DOHH2 (cell line): ENCODE measurements at regions not wholly inside any gene's neighbourhood (a gene's known extent, or its start where the extent isn't known, plus 50 kb on each side); places are given as distances from the start of the nearest gene placed in this dataset.

Experiments used
- H3F3A ChIP-seq: fragments of 200-600 bp; sonication (generic), shearing (Covaris generic); 2 replicates; pipeline ENCODE4 v1.6.0; 2016; ENCODE audit warnings: antibody characterized with exemption, mild to moderate bottlenecking; ENCODE audit not compliant: control insufficient read depth, insufficient read depth
- H3K27ac ChIP-seq: fragments of 200-600 bp; sonication (generic); 2 replicates; pipeline ENCODE4 v1.5.1; 2014; ENCODE audit warnings: low read depth, mild to moderate bottlenecking, low read length, moderate library complexity
- H3K27me3 ChIP-seq: fragments of 200-600 bp; sonication (generic); 2 replicates; pipeline ENCODE4 v1.6.1; 2014; ENCODE audit warnings: mild to moderate bottlenecking, low read length, mixed read lengths; ENCODE audit not compliant: control insufficient read depth
- H3K36me3 ChIP-seq: fragments of 200-600 bp; sonication (generic); 2 replicates; pipeline ENCODE4 v1.6.1; 2014; ENCODE audit warnings: mild to moderate bottlenecking, low read length, moderate library complexity, mixed read lengths; ENCODE audit not compliant: control insufficient read depth
- H3K4me1 ChIP-seq: fragments of 200-600 bp; sonication (generic); 2 replicates; pipeline ENCODE4 v1.6.1; 2014; ENCODE audit warnings: mild to moderate bottlenecking, low read length, mixed read lengths; ENCODE audit not compliant: control insufficient read depth
- H3K4me2 ChIP-seq: fragments of 200-600 bp; sonication (generic); 2 replicates; pipeline ENCODE4 v1.6.0; 2014; ENCODE audit warnings: mild to moderate bottlenecking, low read length, moderate library complexity
- H3K4me3 ChIP-seq: fragments of 200-600 bp; sonication (generic); 2 replicates; pipeline ENCODE4 v1.5.1; 2014; ENCODE audit warnings: mild to moderate bottlenecking, low read length, mixed read lengths
- H3K79me2 ChIP-seq: fragments of 200-600 bp; sonication (generic); 2 replicates; pipeline ENCODE4 v1.6.1; 2014; ENCODE audit warnings: mild to moderate bottlenecking, low read length, mixed read lengths; ENCODE audit not compliant: control insufficient read depth
- H3K9me2 ChIP-seq: fragments of 200-600 bp; sonication (generic); replicated peaks from 2 replicates; pipeline ENCODE4 v1.6.1; 2014; ENCODE audit warnings: mild to moderate bottlenecking, low read length, mixed read lengths; ENCODE audit not compliant: control insufficient read depth
- H3K9me3 ChIP-seq: fragments of 200-600 bp; sonication (generic); 2 replicates; pipeline ENCODE4 v1.6.1; 2014; ENCODE audit warnings: antibody characterized with exemption, low read length, mixed read lengths; ENCODE audit not compliant: control insufficient read depth, insufficient read depth
- H4K20me1 ChIP-seq: fragments of 200-600 bp; sonication (generic); 2 replicates; pipeline ENCODE4 v1.6.0; 2014; ENCODE audit warnings: low read depth, mild to moderate bottlenecking, antibody characterized with exemption, low read length, moderate library complexity; ENCODE audit not compliant: control insufficient read depth, insufficient read depth
- EZH2phosphoT487 ChIP-seq: fragments of 200-600 bp; sonication (generic); IDR thresholded peaks from 2 replicates; pipeline ENCODE4 v1.6.1; 2017; ENCODE audit warnings: borderline replicate concordance, mild to moderate bottlenecking, antibody characterized with exemption, low read length, moderate library complexity, mixed read lengths
- TF ChIP-seq, protein P1 (sequence below): fragments of 200-600 bp; sonication (generic); IDR thresholded peaks from one replicate; pipeline ENCODE4 v1.5.1; 2014; ENCODE audit warnings: antibody characterized with exemption, mild to moderate bottlenecking, low read depth, low read length; ENCODE audit not compliant: poor library complexity, severe bottlenecking

DNA sequence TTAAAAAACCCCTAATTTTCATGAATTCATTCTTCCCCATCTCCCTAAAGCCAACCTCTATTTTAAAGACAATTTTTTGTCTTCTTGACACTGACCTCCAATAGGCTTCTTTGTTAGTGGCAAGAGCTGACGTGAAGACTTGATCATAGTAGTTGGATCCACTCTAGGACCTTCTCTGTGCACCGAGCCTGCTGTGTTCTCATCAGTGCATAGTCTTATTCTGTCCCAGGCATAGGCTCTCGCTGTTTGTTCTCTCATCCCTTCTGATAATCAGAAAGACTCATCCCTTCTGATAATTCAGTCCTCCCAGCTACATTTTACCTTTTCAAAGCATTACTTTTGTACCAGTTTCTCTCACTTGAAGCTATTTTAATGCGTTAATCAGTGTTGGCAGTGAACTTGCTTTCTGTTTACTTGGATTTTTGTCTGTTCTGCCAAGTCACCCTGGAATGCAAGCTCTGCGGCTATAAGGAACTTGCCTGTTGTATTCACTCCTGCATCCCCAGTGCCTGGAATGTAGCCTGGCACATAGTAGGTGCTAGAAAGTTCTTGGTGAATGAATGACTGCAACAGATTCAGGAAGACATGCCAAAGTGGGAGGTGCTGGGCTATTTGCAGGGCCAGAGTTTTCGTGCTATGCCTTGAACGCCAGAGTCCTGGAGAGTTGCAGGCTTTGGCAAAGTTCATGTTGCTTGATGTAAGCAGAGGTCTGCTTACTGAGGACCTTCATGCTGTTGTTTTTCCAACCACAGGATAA is 147.6 kb upstream of the MPHOSPH6 start:
- Histone ChIP-seq H4K20me1 (no peaks in the 10 kb centered on the region), H3K4me2 (no peak overlapping the region), H3K4me3 (no peak overlapping the region), H3K36me3 (no peaks in the 10 kb centered on the region), H3K27me3 (no peaks in the 10 kb centered on the region), H3F3A (no peaks in the 10 kb centered on the region), H3K4me1 (no peaks in the 10 kb centered on the region), H3K9me2 (no peaks in the 10 kb centered on the region), H3K9me3 (no peaks in the 10 kb centered on the region), H3K27ac (no peak overlapping the region), H3K79me2 (no peaks in the 10 kb centered on the region)
- TF ChIP-seq, protein P1, sequence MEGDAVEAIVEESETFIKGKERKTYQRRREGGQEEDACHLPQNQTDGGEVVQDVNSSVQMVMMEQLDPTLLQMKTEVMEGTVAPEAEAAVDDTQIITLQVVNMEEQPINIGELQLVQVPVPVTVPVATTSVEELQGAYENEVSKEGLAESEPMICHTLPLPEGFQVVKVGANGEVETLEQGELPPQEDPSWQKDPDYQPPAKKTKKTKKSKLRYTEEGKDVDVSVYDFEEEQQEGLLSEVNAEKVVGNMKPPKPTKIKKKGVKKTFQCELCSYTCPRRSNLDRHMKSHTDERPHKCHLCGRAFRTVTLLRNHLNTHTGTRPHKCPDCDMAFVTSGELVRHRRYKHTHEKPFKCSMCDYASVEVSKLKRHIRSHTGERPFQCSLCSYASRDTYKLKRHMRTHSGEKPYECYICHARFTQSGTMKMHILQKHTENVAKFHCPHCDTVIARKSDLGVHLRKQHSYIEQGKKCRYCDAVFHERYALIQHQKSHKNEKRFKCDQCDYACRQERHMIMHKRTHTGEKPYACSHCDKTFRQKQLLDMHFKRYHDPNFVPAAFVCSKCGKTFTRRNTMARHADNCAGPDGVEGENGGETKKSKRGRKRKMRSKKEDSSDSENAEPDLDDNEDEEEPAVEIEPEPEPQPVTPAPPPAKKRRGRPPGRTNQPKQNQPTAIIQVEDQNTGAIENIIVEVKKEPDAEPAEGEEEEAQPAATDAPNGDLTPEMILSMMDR = no peak
- no peak for TF ChIP-seq EZH2phosphoT487

DNA sequence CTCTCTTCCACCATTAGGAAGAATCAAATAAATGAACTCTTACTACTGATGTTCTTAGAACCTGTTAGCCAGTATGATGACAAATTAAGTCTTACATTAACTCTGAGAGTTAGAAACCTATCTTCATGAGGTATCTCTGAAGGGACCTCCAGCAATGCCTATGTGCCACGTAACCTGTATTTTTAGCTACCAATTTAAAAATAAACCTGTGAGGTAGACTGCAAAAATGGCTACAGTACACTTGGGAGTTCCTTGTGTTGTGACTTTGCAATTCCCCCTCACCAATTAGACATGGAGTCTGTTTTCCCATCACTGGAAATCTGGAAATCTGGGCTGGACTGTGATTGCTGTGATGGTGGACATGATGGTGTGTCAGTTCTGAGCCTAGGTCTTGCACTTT is 143.7 kb upstream of the MPHOSPH6 start:
- Histone ChIP-seq H3K4me1 (no peaks in the 10 kb centered on the region), H3K4me2 (no peak overlapping the region), H3K27ac (no peak overlapping the region), H3K27me3 (no peaks in the 10 kb centered on the region), H3K9me3 (no peaks in the 10 kb centered on the region), H4K20me1 (no peaks in the 10 kb centered on the region), H3K36me3 (no peaks in the 10 kb centered on the region), H3F3A (no peaks in the 10 kb centered on the region), H3K9me2 (no peaks in the 10 kb centered on the region), H3K4me3 (no peak overlapping the region), H3K79me2 (no peaks in the 10 kb centered on the region)
- TF ChIP-seq, protein P1 = no peak
- no peak for TF ChIP-seq EZH2phosphoT487

DNA sequence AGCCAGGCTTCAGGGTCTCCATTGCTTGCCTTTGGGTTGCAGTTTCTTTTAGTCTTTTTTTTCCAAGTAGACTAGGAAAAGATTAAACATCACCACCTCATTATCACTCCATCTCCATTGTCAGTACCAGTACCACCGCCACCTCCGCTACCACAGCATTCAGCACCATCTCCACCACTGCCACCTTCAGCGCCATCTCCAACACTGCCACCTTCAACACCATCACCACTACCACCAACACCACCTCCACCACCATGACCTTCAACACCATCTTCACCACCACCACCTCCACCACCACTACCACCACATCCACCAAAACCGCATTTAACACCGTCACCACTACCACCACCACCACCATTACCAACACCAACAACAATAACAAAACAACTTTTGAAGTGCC is 141.5 kb upstream of the MPHOSPH6 start:
- Histone ChIP-seq H3K36me3 (no peaks in the 10 kb centered on the region), H4K20me1 (no peaks in the 10 kb centered on the region), H3K9me2 (no peaks in the 10 kb centered on the region), H3K79me2 (no peaks in the 10 kb centered on the region), H3K4me3 (no peak overlapping the region), H3K4me1 (no peaks in the 10 kb centered on the region), H3K9me3 (no peaks in the 10 kb centered on the region), H3F3A (no peaks in the 10 kb centered on the region), H3K4me2 (no peak overlapping the region), H3K27ac (no peak overlapping the region), H3K27me3 (no peaks in the 10 kb centered on the region)
- no peak for TF ChIP-seq EZH2phosphoT487
- TF ChIP-seq, protein P1 = no peak
